Smooth muscle cell (in vitro differentiated cells): ENCODE measurements at regions not wholly inside any gene's neighbourhood (a gene's known extent, or its start where the extent isn't known, plus 50 kb on each side); places are given as distances from the start of the nearest gene placed in this dataset.

Experiments
- DNase-seq: peaks from one replicate; lab custom pipeline; 2025; ENCODE audit not compliant: unreplicated experiment; lab: John Stamatoyannopoulos, UW
- H2AFZ ChIP-seq: fragments of 200-600 bp; sonication (generic); 2 replicates; pipeline ENCODE4 v1.6.0; 2016; ENCODE audit warnings: antibody characterized with exemption, low read depth, mild to moderate bottlenecking
- H3F3A ChIP-seq: fragments of 200-600 bp; sonication (generic); 2 replicates; pipeline ENCODE4 v1.6.0; 2017; ENCODE audit warnings: antibody characterized with exemption, low read depth
- H3K27ac ChIP-seq: fragments of 200-600 bp; sonication (generic); 2 replicates; pipeline ENCODE4 v1.5.1; 2016; ENCODE audit warnings: low read depth, mild to moderate bottlenecking
- H3K27me3 ChIP-seq: fragments of 200-600 bp; sonication (generic); 2 replicates; pipeline ENCODE4 v1.6.1; 2016; ENCODE audit warnings: low read depth, mild to moderate bottlenecking
- H3K36me3 ChIP-seq: fragments of 200-600 bp; sonication (generic); 2 replicates; pipeline ENCODE4 v1.5.1; 2016; ENCODE audit warnings: low read depth
- H3K4me1 ChIP-seq: fragments of 200-600 bp; sonication (generic); 2 replicates; pipeline ENCODE4 v1.5.1; 2016; ENCODE audit warnings: low read depth
- H3K4me2 ChIP-seq: fragments of 200-600 bp; sonication (generic); 2 replicates; pipeline ENCODE4 v1.6.0; 2016; ENCODE audit warnings: mild to moderate bottlenecking
- H3K4me3 ChIP-seq: fragments of 200-600 bp; sonication (generic); 2 replicates; pipeline ENCODE4 v1.5.1; 2016; ENCODE audit warnings: mild to moderate bottlenecking
- H3K79me2 ChIP-seq: fragments of 200-600 bp; sonication (generic); 2 replicates; pipeline ENCODE4 v1.6.0; 2016; ENCODE audit warnings: low read depth, mild to moderate bottlenecking
- H3K9ac ChIP-seq: fragments of 200-600 bp; sonication (generic); 2 replicates; pipeline ENCODE4 v1.6.0; 2016; ENCODE audit warnings: low read depth
- H3K9me3 ChIP-seq: fragments of 200-600 bp; sonication (generic); replicated peaks from 2 replicates; pipeline ENCODE4 v1.5.1; 2016; ENCODE audit warnings: low read depth
- H4K20me1 ChIP-seq: fragments of 200-600 bp; sonication (generic); 2 replicates; pipeline ENCODE4 v1.6.0; 2016; ENCODE audit warnings: low read depth
- WGBS: methylation state at CpG from one replicate; pipeline ENCODE4 v1.1.7; 2016; ENCODE audit warnings: low lambda C conversion rate; 5-methylcytosine and 5-hydroxymethylcytosine counted together
- TF ChIP-seq, protein P1 (sequence below): fragments of 200-600 bp; sonication (generic); IDR thresholded peaks from 2 replicates; pipeline ENCODE4 v1.5.1; 2017; ENCODE audit warnings: borderline replicate concordance, mild to moderate bottlenecking, antibody characterized with exemption; ENCODE audit not compliant: insufficient read depth, poor library complexity, severe bottlenecking

DNA sequence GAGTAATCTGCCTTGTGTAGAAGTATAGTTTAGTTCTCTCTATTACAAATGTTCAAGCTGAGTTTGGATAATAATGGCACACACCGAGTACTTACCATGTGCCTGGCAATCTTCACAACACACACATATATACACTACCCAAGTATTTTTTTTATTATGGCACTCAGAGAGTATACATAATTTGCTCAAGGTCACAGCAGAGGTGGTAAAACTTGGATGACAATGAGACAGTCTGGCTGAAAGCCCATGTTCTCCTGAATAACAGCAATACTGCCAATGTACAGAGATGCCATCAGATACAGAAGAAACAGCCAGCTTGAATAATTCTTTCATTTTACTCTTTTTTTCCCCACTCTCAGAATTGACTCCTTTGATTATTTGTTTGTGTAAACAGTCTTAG lies 460.0 kb downstream of the CNTN6 start:
- H3K79me2 ChIP-seq, result no peaks in the 10 kb centered on the region
- no peak overlapping the region for H3K27ac ChIP-seq
- H3K9ac ChIP-seq, result no peak overlapping the region
- no peak for DNase-seq
- no peak overlapping the region for H3K4me2 ChIP-seq
- no peaks in the 10 kb centered on the region for H3K9me3 ChIP-seq
- H2AFZ ChIP-seq, result no peak overlapping the region
- 100% methylated on average over 1 of the region's 1 CpG for WGBS
- TF ChIP-seq, protein P1, sequence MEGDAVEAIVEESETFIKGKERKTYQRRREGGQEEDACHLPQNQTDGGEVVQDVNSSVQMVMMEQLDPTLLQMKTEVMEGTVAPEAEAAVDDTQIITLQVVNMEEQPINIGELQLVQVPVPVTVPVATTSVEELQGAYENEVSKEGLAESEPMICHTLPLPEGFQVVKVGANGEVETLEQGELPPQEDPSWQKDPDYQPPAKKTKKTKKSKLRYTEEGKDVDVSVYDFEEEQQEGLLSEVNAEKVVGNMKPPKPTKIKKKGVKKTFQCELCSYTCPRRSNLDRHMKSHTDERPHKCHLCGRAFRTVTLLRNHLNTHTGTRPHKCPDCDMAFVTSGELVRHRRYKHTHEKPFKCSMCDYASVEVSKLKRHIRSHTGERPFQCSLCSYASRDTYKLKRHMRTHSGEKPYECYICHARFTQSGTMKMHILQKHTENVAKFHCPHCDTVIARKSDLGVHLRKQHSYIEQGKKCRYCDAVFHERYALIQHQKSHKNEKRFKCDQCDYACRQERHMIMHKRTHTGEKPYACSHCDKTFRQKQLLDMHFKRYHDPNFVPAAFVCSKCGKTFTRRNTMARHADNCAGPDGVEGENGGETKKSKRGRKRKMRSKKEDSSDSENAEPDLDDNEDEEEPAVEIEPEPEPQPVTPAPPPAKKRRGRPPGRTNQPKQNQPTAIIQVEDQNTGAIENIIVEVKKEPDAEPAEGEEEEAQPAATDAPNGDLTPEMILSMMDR, result no peak
- H4K20me1 ChIP-seq, result no peaks in the 10 kb centered on the region
- no peaks in the 10 kb centered on the region for H3K4me1 ChIP-seq
- H3K36me3 ChIP-seq, result no peaks in the 10 kb centered on the region
- no peak overlapping the region for H3K4me3 ChIP-seq
- no peaks in the 10 kb centered on the region for H3K27me3 ChIP-seq
- no peaks in the 10 kb centered on the region for H3F3A ChIP-seq

DNA sequence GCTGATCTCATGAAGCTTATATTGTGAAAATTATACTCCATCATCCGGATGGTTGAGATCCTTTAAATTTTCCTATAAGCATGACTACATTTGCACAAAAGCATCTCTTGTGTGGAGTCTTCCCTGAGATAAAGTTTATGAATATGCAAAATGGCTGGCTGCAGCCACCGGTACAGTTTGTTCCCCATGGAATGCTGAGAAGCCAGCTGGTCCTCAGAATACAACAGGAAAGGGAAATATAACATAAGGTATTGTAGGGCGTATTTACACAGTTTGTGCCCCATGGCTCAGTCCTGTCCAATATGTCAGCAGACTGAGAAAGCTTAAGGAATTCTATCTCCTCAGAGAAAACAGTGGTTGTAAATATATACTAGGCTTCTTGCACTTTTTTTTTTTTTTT lies 468.6 kb downstream of the CNTN6 start:
- H4K20me1 ChIP-seq, result no peaks in the 10 kb centered on the region
- no peaks in the 10 kb centered on the region for H3F3A ChIP-seq
- no peaks in the 10 kb centered on the region for H3K27me3 ChIP-seq
- H3K4me1 ChIP-seq, result no peaks in the 10 kb centered on the region
- TF ChIP-seq, protein P1, result no peak
- no peak overlapping the region for H3K4me3 ChIP-seq
- H2AFZ ChIP-seq, result no peak overlapping the region
- no peaks in the 10 kb centered on the region for H3K9me3 ChIP-seq
- H3K9ac ChIP-seq, result no peak overlapping the region
- no peaks in the 10 kb centered on the region for H3K79me2 ChIP-seq
- H3K27ac ChIP-seq, result no peak overlapping the region
- no peak overlapping the region for H3K4me2 ChIP-seq
- 95% methylated on average over 3 of the region's 3 CpGs for WGBS
- DNase-seq, result no peak
- no peaks in the 10 kb centered on the region for H3K36me3 ChIP-seq

- Histone ChIP-seq H3K4me3 (no peak overlapping the region), H3F3A (no peaks in the 10 kb centered on the region), H2AFZ (no peak overlapping the region), H3K4me1 (no peaks in the 10 kb centered on the region), H3K9ac (no peak overlapping the region), H3K36me3 (no peaks in the 10 kb centered on the region), H3K9me3 (no peaks in the 10 kb centered on the region), H3K4me2 (no peak overlapping the region), H4K20me1 (no peaks in the 10 kb centered on the region), H3K79me2 (no peaks in the 10 kb centered on the region), H3K27me3 (no peaks in the 10 kb centered on the region), H3K27ac (no peak overlapping the region)
- TF ChIP-seq, protein P1, result no peak
- DNase-seq, result no peak
Observed at GRCh38 chr3:1571736-1572135, 478.9 kb downstream of the CNTN6 start.

GRCh38 chr3:1576047-1576446 lies 483.2 kb downstream of the CNTN6 start:
- no peak overlapping the region for H2AFZ ChIP-seq
- 85% methylated on average over 3 of the region's 3 CpGs for WGBS
- H3K4me3 ChIP-seq, result no peak overlapping the region
- TF ChIP-seq, protein P1, result no peak
- H3F3A ChIP-seq, result no peaks in the 10 kb centered on the region
- no peaks in the 10 kb centered on the region for H3K36me3 ChIP-seq
- no peaks in the 10 kb centered on the region for H3K27me3 ChIP-seq
- no peak overlapping the region for H3K9ac ChIP-seq
- no peak for DNase-seq
- no peaks in the 10 kb centered on the region for H3K4me1 ChIP-seq
- H4K20me1 ChIP-seq, result no peaks in the 10 kb centered on the region
- no peak overlapping the region for H3K4me2 ChIP-seq
- H3K9me3 ChIP-seq, result no peaks in the 10 kb centered on the region
- no peak overlapping the region for H3K27ac ChIP-seq
- H3K79me2 ChIP-seq, result no peaks in the 10 kb centered on the region
